ENCODE measurements at regions not wholly inside any gene's neighbourhood (a gene's known extent, or its start where the extent isn't known, plus 50 kb on each side); places are given as distances from the start of the nearest gene placed in this dataset.

- TF ChIP-seq CTCF (IDR thresholded peaks at IDR 0.05): no peak
Measured at GRCh38 chr2:103285354-103285753, 523.5 kb downstream of the TMEM182 start.

GRCh38 chr2:103287746-103288145 is 525.9 kb downstream of the TMEM182 start:
- Histone ChIP-seq H3K9me3 (no peaks in the 10 kb centered on the region), H3K36me3 (no peaks in the 10 kb centered on the region), H3K9ac (ENCODE audit: low read depth in 2 of 2, low read length in 2 of 2) (no peak overlapping the region), H3K27me3 (no peaks in the 10 kb centered on the region), H3K4me3 (no peak overlapping the region), H3K4me1 (no peaks in the 10 kb centered on the region), H3K27ac (no peak overlapping the region)
- intact Hi-C loops (cut with DNase I): no loop called here
- no peak for DNase-seq
- no peak for TF ChIP-seq CTCF (IDR thresholded peaks at IDR 0.05)

More at GRCh38 chr2:103285354-103285753, 523.5 kb downstream of the TMEM182 start:
- no peaks in the 10 kb centered on the region for H3K9me3 ChIP-seq
- no peaks in the 10 kb centered on the region for H3K4me1 ChIP-seq
- no peak for DNase-seq
- no peak overlapping the region for H3K9ac ChIP-seq (ENCODE audit: low read depth in 2 of 2, low read length in 2 of 2)
- H3K4me3 ChIP-seq: no peak overlapping the region
- H3K27ac ChIP-seq: no peak overlapping the region
- H3K36me3 ChIP-seq: no peaks in the 10 kb centered on the region
- no peaks in the 10 kb centered on the region for H3K27me3 ChIP-seq
- intact Hi-C loops (cut with DNase I): no loop called here

GRCh38 chr2:103288696-103289095 is 526.9 kb downstream of the TMEM182 start:
- H3K9ac ChIP-seq (ENCODE audit: low read depth in 2 of 2, low read length in 2 of 2): no peak overlapping the region
- H3K4me3 ChIP-seq: no peak overlapping the region
- no peaks in the 10 kb centered on the region for H3K4me1 ChIP-seq
- DNase-seq: no peak
- no peaks in the 10 kb centered on the region for H3K27me3 ChIP-seq
- intact Hi-C loops (cut with DNase I): no loop called here
- TF ChIP-seq CTCF (IDR thresholded peaks at IDR 0.05): no peak
- H3K36me3 ChIP-seq: no peaks in the 10 kb centered on the region
- no peak overlapping the region for H3K27ac ChIP-seq
- no peaks in the 10 kb centered on the region for H3K9me3 ChIP-seq

GRCh38 chr2:103289105-103289725 is 527.4 kb downstream of the TMEM182 start:
- no peaks in the 10 kb centered on the region for H3K9me3 ChIP-seq
- H3K36me3 ChIP-seq: no peaks in the 10 kb centered on the region
- no peak overlapping the region for H3K4me3 ChIP-seq
- no peaks in the 10 kb centered on the region for H3K4me1 ChIP-seq
- no peak for DNase-seq
- H3K9ac ChIP-seq (ENCODE audit: low read depth in 2 of 2, low read length in 2 of 2): no peak overlapping the region
- H3K27ac ChIP-seq: no peak overlapping the region
- H3K27me3 ChIP-seq: no peaks in the 10 kb centered on the region
- no peak for TF ChIP-seq CTCF (IDR thresholded peaks at IDR 0.05)
- intact Hi-C loops (cut with DNase I): no loop called here

- no peak for TF ChIP-seq CTCF (IDR thresholded peaks at IDR 0.05)
- Histone ChIP-seq H3K4me1 (no peaks in the 10 kb centered on the region), H3K9me3 (no peaks in the 10 kb centered on the region), H3K9ac (ENCODE audit: low read depth in 2 of 2, low read length in 2 of 2) (no peak overlapping the region), H3K27ac (no peak overlapping the region), H3K4me3 (no peak overlapping the region), H3K27me3 (no peaks in the 10 kb centered on the region), H3K36me3 (no peaks in the 10 kb centered on the region)
- no peak for DNase-seq
- intact Hi-C loops (cut with DNase I): no loop called here
Measured at GRCh38 chr2:103292573-103292972, 530.7 kb downstream of the TMEM182 start.

All from colonic mucosa (tissue), 4 donors.